ENCODE measurements at regions not wholly inside any gene's neighbourhood (a gene's known extent, or its start where the extent isn't known, plus 50 kb on each side); places are given as distances from the start of the nearest gene placed in this dataset.

DNA sequence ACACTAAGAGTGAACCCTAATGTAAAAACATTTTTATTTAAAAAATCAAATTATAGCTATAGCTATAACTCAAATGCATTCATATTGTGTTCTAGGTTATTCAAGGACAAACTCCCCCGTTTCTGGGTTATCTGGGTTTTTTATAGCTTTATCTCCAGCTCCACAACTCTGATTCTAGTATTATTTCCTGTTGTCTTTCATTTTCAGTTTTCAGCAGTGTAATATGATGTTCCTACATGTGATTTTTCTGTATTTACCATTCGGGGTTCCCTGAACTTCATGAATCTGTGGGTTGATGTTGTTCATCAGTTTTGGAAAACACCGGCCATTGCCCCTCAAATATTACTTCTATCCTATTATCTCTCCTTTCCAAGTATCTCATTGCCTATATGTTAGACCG, 221.9 kb upstream of the FOXN3 start:
- H3K36me3 Mint-ChIP-seq (ENCODE audit: unreplicated experiment) = no peaks in the 10 kb centered on the region
- no peak for DNase-seq
- no peaks in the 10 kb centered on the region for H3K4me1 Mint-ChIP-seq (ENCODE audit: low read depth, unreplicated experiment)
- no peak overlapping the region for H3K27ac Mint-ChIP-seq (ENCODE audit: unreplicated experiment)
- TF ChIP-seq, protein P1, sequence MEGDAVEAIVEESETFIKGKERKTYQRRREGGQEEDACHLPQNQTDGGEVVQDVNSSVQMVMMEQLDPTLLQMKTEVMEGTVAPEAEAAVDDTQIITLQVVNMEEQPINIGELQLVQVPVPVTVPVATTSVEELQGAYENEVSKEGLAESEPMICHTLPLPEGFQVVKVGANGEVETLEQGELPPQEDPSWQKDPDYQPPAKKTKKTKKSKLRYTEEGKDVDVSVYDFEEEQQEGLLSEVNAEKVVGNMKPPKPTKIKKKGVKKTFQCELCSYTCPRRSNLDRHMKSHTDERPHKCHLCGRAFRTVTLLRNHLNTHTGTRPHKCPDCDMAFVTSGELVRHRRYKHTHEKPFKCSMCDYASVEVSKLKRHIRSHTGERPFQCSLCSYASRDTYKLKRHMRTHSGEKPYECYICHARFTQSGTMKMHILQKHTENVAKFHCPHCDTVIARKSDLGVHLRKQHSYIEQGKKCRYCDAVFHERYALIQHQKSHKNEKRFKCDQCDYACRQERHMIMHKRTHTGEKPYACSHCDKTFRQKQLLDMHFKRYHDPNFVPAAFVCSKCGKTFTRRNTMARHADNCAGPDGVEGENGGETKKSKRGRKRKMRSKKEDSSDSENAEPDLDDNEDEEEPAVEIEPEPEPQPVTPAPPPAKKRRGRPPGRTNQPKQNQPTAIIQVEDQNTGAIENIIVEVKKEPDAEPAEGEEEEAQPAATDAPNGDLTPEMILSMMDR (IDR thresholded peaks at IDR 0.05; ENCODE audit: partially characterized antibody, unreplicated experiment) = no peak
- H3K27me3 Mint-ChIP-seq (ENCODE audit: unreplicated experiment) = no peaks in the 10 kb centered on the region
- H3K4me3 Mint-ChIP-seq (ENCODE audit: unreplicated experiment) = no peak overlapping the region
- peaks cover 2% of the 10 kb centered on the region for H3K9me3 Mint-ChIP-seq (ENCODE audit: unreplicated experiment)

DNA sequence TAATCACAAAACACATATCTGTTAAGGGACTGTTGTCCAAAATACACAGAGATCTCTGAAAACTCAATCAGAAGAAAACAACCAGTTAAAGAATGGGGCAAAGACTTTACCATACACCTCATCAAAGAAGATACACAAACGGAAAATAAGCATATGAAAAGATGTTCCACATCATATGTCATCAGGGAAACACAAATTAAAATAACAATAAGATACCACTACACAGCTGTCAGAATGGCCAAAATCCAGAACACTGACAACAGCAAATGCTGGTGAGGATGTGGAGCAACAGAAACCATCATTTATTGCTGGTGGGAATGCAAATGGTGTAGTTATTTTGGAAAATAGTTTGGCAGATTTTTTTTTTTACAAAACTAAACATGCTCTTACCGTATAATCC, 220.5 kb upstream of the FOXN3 start:
- TF ChIP-seq, protein P1 (IDR thresholded peaks at IDR 0.05; ENCODE audit: partially characterized antibody, unreplicated experiment) = no peak
- H3K27me3 Mint-ChIP-seq (ENCODE audit: unreplicated experiment) = no peaks in the 10 kb centered on the region
- no peaks in the 10 kb centered on the region for H3K36me3 Mint-ChIP-seq (ENCODE audit: unreplicated experiment)
- no peak overlapping the region for H3K4me3 Mint-ChIP-seq (ENCODE audit: unreplicated experiment)
- H3K9me3 Mint-ChIP-seq (ENCODE audit: unreplicated experiment) = peaks cover 2% of the 10 kb centered on the region
- H3K27ac Mint-ChIP-seq (ENCODE audit: unreplicated experiment) = no peak overlapping the region
- no peaks in the 10 kb centered on the region for H3K4me1 Mint-ChIP-seq (ENCODE audit: low read depth, unreplicated experiment)
- no peak for DNase-seq

DNA sequence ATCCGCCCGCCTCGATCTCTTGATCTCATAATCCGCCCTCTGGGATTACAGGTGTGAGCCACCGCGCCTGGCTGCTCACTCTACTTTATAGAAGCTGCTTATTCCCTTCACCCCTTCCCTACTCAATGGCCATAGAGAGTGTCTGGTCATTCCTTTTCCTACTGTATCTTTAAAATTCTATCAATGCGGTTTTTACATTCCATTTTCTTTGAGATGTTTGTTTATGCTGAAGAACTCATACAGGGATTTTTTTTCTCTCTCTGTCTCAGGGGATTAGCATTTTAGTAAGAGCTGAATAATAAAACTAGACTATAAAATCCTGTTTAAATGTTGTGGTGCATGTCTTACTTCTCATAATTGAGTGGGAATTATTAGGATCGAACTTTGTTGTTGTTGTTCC, 218.6 kb upstream of the FOXN3 start:
- H3K4me3 Mint-ChIP-seq (ENCODE audit: unreplicated experiment) = no peak overlapping the region
- H3K9me3 Mint-ChIP-seq (ENCODE audit: unreplicated experiment) = peaks cover 8% of the 10 kb centered on the region
- no peak overlapping the region for H3K27ac Mint-ChIP-seq (ENCODE audit: unreplicated experiment)
- TF ChIP-seq, protein P1 (IDR thresholded peaks at IDR 0.05; ENCODE audit: partially characterized antibody, unreplicated experiment) = no peak
- DNase-seq = no peak
- H3K36me3 Mint-ChIP-seq (ENCODE audit: unreplicated experiment) = no peaks in the 10 kb centered on the region
- H3K27me3 Mint-ChIP-seq (ENCODE audit: unreplicated experiment) = peaks cover 2% of the 10 kb centered on the region
- peaks cover 7% of the 10 kb centered on the region for H3K4me1 Mint-ChIP-seq (ENCODE audit: low read depth, unreplicated experiment)

DNA sequence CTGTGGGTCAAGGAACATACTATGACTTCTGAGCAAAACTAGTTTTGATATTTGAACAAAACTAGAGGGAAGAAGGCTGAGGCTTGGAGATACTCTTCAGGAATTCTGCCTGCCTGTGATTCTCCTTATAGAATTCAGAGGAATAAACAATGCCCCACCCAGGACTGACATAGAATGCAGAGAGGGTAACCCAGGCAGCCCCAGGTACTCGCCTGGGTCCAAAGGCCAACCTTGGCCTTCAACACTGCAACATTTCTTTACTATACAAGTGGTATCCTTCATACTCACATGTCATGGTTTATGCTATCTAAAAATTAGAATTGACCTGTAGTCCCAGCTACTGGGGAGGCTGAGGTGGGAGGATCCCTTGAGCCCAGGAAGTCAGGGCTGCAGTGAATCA, 217.0 kb upstream of the FOXN3 start:
- Mint-ChIP-seq H3K9me3 (ENCODE audit: unreplicated experiment) (peaks cover 16% of the 10 kb centered on the region), H3K27ac (ENCODE audit: unreplicated experiment) (no peak overlapping the region), H3K27me3 (ENCODE audit: unreplicated experiment) (peaks cover 9% of the 10 kb centered on the region), H3K4me3 (ENCODE audit: unreplicated experiment) (no peak overlapping the region), H3K4me1 (ENCODE audit: low read depth, unreplicated experiment) (peaks cover 21% of the 10 kb centered on the region), H3K36me3 (ENCODE audit: unreplicated experiment) (no peaks in the 10 kb centered on the region)
- TF ChIP-seq, protein P1 (IDR thresholded peaks at IDR 0.05; ENCODE audit: partially characterized antibody, unreplicated experiment) = no peak
- no peak for DNase-seq

DNA sequence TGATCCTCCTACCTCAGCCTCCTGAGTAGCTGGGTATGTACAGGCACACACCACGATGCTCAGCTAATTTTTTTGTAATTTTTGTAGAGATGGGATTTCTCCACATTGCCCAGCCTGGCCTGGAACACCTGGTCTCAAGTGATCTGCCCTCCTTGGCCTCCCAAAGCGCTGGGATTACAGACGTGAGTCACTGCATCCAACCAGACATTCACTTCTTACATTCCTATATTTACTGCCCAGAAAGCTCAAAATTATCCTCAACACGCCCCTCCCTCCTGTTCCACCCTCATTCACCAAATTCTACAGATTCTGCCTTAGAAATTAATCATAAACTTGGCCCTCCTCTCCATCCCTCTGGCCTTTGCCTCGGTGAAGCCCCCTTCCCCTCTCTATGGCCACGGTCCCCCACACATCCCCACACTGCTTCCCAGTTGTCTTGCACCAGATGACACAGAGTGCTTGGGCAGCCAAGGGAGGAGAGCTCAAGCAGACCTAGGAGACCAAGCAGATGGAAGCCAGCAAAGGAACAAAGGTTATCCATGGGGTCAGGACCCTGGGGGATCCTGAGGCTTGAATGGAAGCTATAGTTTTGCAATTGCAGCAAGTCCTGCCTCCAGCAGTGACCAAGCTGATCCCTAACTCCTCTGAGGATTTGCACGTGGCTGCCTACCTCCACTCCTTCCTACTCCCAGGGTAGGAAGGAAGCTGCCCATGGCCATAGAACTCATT, 213.2 kb upstream of the FOXN3 start:
- peak overlapping the region; percentile 67 for H3K4me3 Mint-ChIP-seq (ENCODE audit: unreplicated experiment)
- H3K36me3 Mint-ChIP-seq (ENCODE audit: unreplicated experiment) = no peaks in the 10 kb centered on the region
- H3K27me3 Mint-ChIP-seq (ENCODE audit: unreplicated experiment) = peaks cover 9% of the 10 kb centered on the region
- H3K4me1 Mint-ChIP-seq (ENCODE audit: low read depth, unreplicated experiment) = peaks cover 38% of the 10 kb centered on the region
- DNase-seq = peak; percentile 78
- H3K9me3 Mint-ChIP-seq (ENCODE audit: unreplicated experiment) = peaks cover 14% of the 10 kb centered on the region
- TF ChIP-seq, protein P1 (IDR thresholded peaks at IDR 0.05; ENCODE audit: partially characterized antibody, unreplicated experiment) = no peak
- H3K27ac Mint-ChIP-seq (ENCODE audit: unreplicated experiment) = peak overlapping the region; percentile 97

All from glutamatergic neuron (in vitro differentiated cells).